ENCODE measurements at regions not wholly inside any gene's neighbourhood (a gene's known extent, or its start where the extent isn't known, plus 50 kb on each side); places are given as distances from the start of the nearest gene placed in this dataset.

GRCh38 chr21:35681946-35682345 lies 378.4 kb downstream of the SETD4 start:
- no peak for DNase-seq

- no peak for DNase-seq
Measured at GRCh38 chr21:35679076-35679475, 381.2 kb downstream of the SETD4 start.

DNA sequence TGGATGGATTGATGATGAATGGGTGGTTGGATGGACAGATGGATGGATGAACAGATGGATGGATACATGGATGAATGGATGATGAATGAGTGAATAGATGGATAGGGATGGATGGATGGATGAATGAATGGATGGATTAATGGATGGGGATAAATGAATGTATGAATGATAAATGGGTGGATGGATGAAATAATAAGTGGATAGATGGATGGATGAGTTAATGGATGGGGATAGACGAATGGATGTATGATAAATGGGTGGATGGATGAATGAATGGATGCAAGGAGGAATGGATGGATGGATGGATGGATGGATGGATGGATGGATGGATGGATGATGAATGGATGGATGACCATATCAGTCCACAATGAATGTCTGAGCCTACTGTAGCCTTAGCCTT lies 381.9 kb downstream of the SETD4 start:
- DNase-seq, result no peak

- DNase-seq, result no peak
Measured at GRCh38 chr21:35677298-35677841, 383.0 kb downstream of the SETD4 start.

DNA sequence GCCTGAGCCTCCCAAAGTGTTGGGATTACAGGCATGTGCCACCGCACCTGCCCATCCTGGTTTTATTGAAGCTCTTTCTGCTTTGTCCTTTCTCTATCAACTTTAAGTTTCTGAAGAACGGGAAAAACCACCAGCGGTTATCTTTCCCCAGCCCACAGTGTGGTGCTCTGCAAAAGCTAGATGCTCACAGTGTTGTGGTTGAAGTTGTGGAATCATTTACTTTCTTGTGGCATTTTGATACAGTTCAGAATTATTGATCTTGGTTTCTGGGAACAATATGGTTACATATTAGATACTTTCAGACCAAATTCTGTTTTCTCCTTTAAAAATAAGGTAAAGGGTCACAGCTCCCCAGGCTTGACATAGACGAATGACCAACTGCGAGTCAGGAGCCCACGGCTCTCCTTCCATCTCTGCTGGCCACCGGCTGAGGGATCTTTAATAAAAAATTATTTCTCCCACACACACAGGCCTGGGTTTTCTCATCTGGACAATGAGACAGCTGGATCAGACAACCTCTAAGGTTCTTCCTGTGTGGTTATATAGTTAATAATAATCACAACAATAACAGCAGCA lies 385.3 kb downstream of the SETD4 start:
- no peak for DNase-seq

GRCh38 chr21:35674091-35674671 lies 386.1 kb downstream of the SETD4 start:
- DNase-seq, result no peak

GRCh38 chr21:35672313-35672712 lies 388.0 kb downstream of the SETD4 start:
- DNase-seq, result no peak

DNA sequence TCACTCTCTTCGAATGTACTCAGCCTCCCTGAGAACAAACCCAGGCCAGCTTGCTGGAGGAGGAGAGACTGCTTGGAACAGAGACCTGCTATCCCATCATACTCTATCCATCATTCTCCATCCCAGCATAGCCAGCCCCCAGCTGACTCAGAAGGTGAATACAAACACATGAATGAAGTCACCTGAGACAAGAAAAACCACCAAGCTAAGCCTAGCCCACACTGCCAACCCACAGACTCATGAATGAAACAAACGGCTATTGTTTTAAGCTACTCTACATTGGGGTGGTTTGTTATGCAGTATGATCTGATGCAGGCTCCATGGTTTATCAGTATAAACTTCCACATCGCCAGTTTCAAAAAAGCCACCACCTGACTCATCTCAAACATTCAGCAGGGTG lies 395.6 kb downstream of the SETD4 start:
- DNase-seq, result no peak

DNA sequence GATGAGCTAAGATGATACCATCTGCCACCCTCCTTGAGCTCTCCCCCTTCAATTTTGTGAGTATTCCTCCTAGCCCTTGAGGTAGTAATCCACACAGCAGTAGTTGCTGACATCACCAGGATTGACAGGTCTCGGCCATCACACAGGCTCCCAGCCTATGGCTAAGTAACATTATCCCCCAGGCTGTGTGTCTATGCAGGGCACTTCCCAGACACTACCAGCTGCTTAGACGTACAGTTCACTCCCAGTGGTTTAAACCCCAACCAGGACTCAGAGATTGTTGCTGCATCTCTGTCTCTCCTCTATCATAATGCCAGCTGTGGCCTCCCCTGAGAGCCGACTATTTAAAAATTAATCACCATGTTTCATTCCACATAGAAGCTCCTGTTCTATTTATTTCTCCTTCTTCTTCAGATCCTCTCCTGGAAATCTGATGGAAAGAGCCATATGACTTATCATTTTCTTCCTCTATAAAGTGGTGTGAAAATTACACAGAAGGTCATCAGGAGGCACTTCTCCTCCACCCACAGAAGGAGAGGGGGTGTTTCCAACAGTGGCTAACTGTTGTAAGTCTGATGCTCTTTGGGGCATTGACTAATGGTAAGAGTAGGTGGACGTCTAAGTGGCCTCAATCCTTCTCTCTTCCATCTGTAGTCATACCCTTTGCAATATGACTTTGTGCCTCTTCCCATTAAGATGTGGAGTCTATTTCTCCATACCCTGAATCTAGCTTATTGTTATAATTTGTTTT lies 396.3 kb downstream of the SETD4 start:
- DNase-seq, result no peak

DNA sequence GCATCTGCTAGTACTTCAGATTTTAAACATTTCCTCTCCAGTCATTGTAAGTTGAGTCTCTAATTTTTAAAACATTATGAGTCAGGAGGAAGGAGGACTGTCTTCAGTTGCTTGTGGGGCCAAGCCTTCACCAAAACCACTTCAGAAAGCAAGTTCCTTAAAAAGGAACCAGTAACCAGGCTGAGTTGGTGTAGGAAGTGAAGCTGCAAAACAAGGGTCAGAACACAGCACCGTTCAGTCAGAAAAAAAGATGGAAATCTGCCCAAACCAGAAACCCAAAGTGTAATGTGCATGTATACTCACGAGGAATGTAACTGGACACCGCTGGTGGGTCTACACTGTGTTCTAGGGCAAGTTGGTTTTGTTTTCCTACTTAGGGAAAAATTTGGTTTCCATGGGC lies 402.1 kb downstream of the SETD4 start:
- no peak for DNase-seq

- no peak for DNase-seq
Measured at GRCh38 chr21:35652872-35653271, 407.5 kb downstream of the SETD4 start.

GRCh38 chr21:35652196-35652595 lies 408.1 kb downstream of the SETD4 start:
- no peak for DNase-seq

GRCh38 chr21:35651196-35651595 lies 409.1 kb downstream of the SETD4 start:
- DNase-seq, result no peak

DNA sequence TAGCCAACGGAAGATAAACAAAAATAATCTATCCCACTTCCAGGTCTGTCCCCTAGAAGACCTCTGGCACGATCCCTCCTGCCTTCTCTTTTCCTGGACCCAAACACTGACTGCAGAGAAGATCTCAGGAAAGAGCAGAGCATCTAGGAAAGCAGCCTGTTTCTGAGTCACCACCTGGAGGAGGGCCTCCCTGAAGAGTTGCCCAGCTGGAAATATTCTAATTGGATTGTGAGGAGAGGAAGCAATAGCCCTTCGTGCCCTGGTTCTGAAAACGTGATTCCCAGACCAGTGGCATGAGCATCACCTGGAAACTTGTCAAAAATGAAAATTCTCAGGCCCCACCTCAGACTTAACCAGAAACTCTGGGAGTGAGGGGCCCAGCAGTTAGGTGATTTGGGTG lies 411.1 kb downstream of the SETD4 start:
- no peak for DNase-seq

GRCh38 chr21:35648512-35648911 lies 411.8 kb downstream of the SETD4 start:
- DNase-seq, result no peak

- DNase-seq, result no peak
Measured at GRCh38 chr21:35646606-35647005, 413.7 kb downstream of the SETD4 start.

DNA sequence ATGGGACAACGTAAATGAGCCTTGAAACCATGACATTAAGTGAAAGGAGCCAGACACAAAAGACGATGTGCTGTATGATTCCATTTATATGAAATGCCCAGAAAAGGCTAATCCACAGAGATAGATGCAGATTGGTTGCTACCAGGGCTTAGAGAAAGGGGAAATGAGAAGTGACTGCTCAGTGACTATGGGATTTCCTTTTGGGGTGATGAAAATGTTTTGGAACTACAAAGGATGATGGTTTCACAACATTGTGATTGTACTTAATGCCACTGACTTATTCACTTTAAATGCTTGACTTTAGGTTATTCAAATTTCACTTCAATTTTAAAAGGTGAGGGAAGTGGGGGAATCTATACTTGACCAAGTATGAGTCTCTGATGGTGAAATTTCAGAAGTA lies 414.3 kb downstream of the SETD4 start:
- no peak for DNase-seq

GRCh38 chr21:35644523-35644922 lies 415.8 kb downstream of the SETD4 start:
- no peak for DNase-seq

GRCh38 chr21:35643176-35643575 lies 417.1 kb downstream of the SETD4 start:
- DNase-seq, result no peak

DNA sequence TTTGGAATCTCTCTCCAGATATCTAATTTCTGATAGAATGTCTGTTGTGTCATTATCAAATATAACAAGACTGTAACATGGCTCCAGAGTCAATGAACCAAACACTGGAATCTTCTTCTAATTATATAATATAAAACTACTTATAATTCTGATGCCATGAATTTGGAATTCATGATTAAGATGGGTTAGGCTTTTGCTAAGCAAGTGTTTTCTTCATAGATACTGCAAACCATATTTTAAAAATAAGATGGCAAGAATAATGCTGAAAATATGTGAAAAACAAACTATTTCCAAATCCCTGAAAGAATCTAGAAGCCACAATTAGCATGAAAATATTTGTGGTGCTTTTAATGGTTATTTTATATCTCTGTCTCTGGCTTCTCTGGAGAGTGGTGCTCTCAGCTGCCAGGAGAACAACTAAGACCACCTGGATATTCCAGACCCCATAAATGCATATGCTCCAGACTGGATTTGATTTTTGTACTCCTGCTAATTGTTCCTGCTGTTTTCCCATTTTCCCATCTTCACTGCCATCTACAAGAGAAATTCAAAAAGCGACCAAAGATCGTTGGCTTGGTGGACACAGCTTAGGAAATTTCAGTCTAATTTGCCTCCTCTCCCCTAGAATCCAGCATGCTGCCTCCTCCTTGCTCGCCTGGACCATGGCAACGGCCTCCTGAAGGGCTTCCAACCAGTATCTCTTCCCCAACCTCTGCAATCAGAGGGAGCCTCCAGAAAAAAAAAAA lies 418.9 kb downstream of the SETD4 start:
- no peak for DNase-seq

DNA sequence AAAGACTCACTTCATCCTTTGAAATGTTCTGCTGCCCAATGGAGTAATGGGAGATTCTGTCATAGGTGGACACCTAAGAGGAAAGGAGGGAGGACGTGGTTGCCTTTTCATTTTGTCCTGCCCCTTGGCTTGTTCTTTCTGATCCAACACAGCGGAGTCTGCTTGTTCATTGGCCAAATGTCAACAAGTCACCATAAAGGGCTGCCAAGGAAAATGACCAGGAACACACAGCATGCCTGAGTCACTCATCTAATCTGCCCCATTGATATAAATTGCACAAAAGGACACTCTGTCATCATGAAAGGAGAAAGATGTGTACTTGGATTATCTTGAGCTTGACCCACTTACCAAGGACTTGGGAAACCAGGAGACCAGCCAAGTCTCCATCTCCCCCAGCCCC lies 422.9 kb downstream of the SETD4 start:
- no peak for DNase-seq

DNA sequence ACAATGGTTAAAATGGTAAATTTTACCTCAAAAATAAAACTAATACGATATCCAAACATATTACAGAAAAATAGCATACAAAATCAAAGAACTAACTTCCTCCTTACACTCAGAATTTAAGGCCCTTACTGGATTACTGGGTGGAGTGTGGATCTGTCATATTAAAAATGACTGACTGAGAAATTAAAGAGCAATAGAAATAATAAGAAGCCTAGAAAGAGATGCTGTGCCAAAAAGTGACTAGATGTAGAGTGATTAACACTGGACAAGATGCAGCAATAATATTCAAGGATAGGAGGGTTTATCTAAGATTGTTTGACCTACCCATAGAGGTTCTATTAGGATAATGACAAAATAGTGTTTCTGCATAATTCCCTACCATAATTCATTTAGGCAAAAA lies 424.3 kb downstream of the SETD4 start:
- no peak for DNase-seq

DNA sequence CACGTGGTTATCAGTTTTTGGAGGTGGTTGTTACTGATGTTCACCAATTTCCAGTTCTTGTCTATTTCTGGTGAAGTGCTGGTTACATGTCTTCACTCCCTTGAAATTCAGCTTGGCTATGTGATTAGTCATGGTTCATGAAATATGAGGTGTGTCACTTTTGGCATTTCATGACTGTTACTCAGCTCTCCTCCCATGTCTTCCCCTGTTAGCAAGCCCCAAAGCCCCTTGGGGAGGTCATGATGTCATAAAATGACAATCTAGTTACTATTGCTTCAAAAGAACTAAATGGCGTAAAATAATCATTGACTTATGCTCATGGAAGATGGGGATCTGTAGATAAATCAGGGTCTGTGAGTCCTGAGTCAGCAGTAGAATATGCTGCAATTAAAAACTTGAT lies 425.1 kb downstream of the SETD4 start:
- no peak for DNase-seq

DNA sequence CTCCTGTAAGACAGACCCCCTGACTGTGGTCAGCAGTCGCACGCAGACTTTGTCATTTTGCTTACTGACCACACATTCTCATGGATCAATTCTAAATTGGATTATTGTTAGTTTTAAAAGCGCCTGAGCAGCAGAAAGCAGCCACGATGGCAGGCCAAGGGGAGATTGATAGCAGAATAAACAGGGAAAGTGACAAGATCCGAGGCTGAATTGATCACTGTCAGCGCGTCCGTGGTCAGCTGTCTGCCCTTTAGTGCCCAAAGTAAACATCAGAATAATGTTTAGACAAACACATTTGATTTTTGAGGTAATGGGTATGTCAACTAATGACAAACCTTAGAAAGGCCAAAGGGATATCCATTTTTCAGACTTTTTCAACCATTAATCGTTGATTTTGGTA lies 426.8 kb downstream of the SETD4 start:
- no peak for DNase-seq
